ENCODE measurements at regions not wholly inside any gene's neighbourhood (a gene's known extent, or its start where the extent isn't known, plus 50 kb on each side); places are given as distances from the start of the nearest gene placed in this dataset.
A peak's percentile ranks its signal among the peaks of the same experiment; 100 is the strongest.

DNA sequence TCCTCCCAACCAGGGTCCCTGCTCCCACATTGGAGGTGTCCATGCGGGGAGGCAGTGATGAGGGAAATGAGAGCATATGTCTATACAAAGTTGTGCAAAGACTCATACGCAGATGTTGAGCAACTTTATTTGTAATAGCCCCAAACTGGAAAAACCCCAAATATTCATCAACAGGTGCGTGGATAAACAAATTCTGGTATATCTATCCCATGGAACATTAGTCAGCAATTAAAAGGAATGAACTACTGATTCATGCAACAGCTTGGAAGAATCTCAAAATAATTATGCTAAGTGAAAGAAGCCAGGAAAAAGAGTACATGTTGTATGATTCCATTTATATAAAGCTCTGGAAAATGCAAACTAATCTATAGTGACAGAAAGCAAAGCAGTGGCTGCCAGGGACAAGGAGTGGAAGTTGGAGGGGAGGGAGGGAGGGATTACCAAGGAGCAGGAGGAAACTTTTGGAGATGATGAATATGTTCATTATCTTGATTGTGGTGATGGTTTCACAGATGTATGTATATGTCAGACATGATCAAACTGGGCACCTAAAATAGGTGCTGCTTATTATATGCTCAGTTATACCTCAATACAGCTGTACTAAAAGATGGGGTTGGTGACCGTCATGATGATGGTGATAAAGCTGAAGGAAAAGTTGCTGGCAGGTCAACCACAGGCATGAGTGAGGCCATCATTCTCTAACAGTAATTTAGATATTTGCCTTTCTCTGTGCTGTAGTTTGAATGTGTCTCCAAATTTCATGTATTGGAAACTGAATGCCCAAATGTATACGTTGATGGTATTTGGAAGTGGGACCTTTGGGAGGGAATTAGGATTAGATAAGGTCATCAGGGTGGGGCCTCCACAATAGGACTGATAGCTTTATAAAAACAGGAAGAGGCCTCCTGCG is 270.9 kb downstream of the CYP26B1 start:
- ATAC-seq (no peak), DNase-seq (no peak)
- no peaks in the 10 kb centered on the region for H3K36me3 ChIP-seq
- intact Hi-C loops (cut with DNase I) = no loop called here
- H3K4me1 ChIP-seq = peaks cover 0 to 16% (median 10%) of the 10 kb centered on the region in 12 donors
- WGBS, 4 donors = 90 to 91% (median 90%) methylated on average over 6 of the region's 6 CpGs
- no peaks in the 10 kb centered on the region for H3K9me3 ChIP-seq
- H3K4me3 ChIP-seq = no peak overlapping the region
- TF ChIP-seq, protein P1, sequence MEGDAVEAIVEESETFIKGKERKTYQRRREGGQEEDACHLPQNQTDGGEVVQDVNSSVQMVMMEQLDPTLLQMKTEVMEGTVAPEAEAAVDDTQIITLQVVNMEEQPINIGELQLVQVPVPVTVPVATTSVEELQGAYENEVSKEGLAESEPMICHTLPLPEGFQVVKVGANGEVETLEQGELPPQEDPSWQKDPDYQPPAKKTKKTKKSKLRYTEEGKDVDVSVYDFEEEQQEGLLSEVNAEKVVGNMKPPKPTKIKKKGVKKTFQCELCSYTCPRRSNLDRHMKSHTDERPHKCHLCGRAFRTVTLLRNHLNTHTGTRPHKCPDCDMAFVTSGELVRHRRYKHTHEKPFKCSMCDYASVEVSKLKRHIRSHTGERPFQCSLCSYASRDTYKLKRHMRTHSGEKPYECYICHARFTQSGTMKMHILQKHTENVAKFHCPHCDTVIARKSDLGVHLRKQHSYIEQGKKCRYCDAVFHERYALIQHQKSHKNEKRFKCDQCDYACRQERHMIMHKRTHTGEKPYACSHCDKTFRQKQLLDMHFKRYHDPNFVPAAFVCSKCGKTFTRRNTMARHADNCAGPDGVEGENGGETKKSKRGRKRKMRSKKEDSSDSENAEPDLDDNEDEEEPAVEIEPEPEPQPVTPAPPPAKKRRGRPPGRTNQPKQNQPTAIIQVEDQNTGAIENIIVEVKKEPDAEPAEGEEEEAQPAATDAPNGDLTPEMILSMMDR (IDR thresholded peaks at IDR 0.05) = no peak
- no peak for TF ChIP-seq POLR2A (IDR thresholded peaks at IDR 0.05)
- peaks cover 0 to 4% (median 0%) of the 10 kb centered on the region in 9 donors for H3K27me3 ChIP-seq
- no peak overlapping the region for H3K27ac ChIP-seq

DNA sequence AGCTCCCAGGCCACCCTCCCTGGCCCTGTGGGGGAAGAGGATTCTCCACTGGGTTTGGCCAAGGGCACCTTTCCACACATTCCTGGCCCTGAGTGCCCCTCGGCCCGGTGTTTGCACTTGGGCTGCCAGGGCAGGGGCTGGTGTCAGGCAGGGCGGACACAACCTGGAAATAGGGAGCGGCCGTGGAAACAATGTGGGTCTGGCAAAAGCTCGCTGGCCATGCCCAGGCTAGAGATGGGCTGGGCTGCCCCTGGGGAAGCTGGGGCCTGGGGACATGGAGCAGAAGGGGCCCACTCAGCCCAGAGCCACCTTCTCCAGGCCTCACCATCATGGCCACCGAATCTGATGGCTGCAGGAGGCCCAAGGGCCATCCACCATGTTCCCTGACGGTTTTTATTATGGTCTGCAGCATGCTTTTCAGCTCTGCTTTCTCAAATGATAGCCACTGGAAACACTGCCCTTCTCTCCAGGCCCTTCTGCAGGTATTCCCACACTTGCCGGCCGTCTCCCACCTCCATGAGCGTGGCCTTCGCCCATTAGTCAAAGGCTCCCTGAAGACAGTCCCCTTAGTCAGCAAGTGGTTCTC is 275.1 kb downstream of the CYP26B1 start:
- no peak for TF ChIP-seq POLR2A (IDR thresholded peaks at IDR 0.05)
- TF ChIP-seq, protein P1 (IDR thresholded peaks at IDR 0.05) = no peak
- WGBS, 4 donors = 90 to 97% (median 93%) methylated on average over 12 of the region's 12 CpGs
- intact Hi-C loops (cut with DNase I) = no loop called here
- Histone ChIP-seq H3K9me3 (no peaks in the 10 kb centered on the region), H3K36me3 (no peaks in the 10 kb centered on the region), H3K27me3 (peaks cover 0 to 4% (median 0%) of the 10 kb centered on the region in 9 donors), H3K4me1 (no peaks in the 10 kb centered on the region), H3K4me3 (no peak overlapping the region), H3K27ac (no peak overlapping the region)
- DNase-seq = no peak
- peak in 1 of 4 donors; percentile 7 for ATAC-seq

DNA sequence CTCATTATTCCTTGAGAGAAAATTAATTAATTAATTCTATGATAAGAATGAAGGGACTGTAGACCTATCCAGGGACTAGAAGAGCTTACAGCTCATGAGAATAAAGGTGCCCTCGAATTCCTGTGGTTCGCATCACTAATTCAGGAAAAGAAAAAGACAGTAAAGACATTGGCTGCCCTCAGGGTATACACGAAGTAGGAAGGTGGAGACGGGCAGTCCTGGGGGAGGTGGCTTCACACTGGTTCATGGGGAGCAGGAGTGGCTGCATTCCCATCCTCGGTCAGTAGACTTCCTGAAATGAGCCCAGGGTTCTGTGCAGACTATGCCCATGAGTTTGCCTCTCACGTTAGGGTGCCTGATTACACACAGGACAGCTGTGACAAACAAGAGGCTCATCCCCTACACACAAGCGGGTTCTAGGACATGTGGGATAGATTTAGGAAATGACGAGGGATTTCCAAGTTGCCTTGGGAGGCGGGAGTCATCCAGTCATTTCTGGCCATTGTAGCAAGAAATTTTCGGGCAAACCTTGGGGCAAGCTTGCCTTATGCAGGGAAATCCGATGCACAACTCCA is 282.2 kb downstream of the CYP26B1 start:
- TF ChIP-seq, protein P1 (IDR thresholded peaks at IDR 0.05) = no peak
- ATAC-seq (no peak), DNase-seq (no peak)
- Histone ChIP-seq H3K9me3 (no peaks in the 10 kb centered on the region), H3K27me3 (no peaks in the 10 kb centered on the region), H3K27ac (no peak overlapping the region), H3K36me3 (no peaks in the 10 kb centered on the region), H3K4me1 (no peaks in the 10 kb centered on the region), H3K4me3 (no peak overlapping the region)
- intact Hi-C loops (cut with DNase I) = no loop called here
- WGBS, 4 donors = 74 to 83% (median 81%) methylated on average over 11 of the region's 11 CpGs

DNA sequence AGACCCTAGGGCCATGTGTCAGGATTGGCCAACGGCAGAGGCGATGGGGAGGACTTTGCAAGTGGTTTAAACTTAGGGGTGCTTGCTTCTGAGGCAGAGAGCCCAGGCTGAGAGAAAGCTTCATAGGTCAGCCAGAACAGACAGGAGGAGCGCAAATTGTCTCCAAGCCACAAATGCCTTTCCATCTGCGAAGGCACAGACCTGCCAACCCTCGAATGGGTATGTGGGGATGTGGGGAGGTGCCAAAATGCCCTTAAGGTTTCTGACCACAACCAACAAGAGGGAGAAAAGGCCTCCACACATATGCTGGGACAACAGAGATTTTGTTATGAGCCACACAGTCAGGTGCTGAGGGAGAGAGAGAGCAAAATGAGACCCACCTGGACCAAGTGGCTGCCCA is 283.6 kb downstream of the CYP26B1 start:
- Histone ChIP-seq H3K9me3 (no peaks in the 10 kb centered on the region), H3K4me1 (no peaks in the 10 kb centered on the region), H3K27me3 (no peaks in the 10 kb centered on the region), H3K4me3 (no peak overlapping the region), H3K27ac (no peak overlapping the region), H3K36me3 (no peaks in the 10 kb centered on the region)
- no peak for TF ChIP-seq POLR2A (IDR thresholded peaks at IDR 0.05)
- TF ChIP-seq, protein P1 (IDR thresholded peaks at IDR 0.05) = no peak
- no peak for DNase-seq
- ATAC-seq = no peak
- 85 to 95% (median 92%) methylated on average over 5 of the region's 5 CpGs for WGBS, 4 donors
- intact Hi-C loops (cut with DNase I) = no loop called here

Measured in heart left ventricle (tissue), 16 donors.